K562 (cell line): ENCODE measurements at regions not wholly inside any gene's neighbourhood (a gene's known extent, or its start where the extent isn't known, plus 50 kb on each side); places are given as distances from the start of the nearest gene placed in this dataset.

ENCODE experiments used
- ATAC-seq: fragments of 200-7000 bp; cut with Tn5 transposase; 3 replicates; pipeline ENCODE4 v1.9.1; 2020; ENCODE audit warnings: moderate library complexity
- BruUV-seq: library from RNA; stranded (reverse); fragments of 400-500 nt; replicated peaks from 2 replicates; lab custom pipeline; 2021; lab: Mats Ljungman, UMichigan
- CTCF ChIA-PET: fragments of 300-600 bp; formaldehyde crosslinking; extraction: SDS; loops from one replicate; lab custom pipeline; 2021; ENCODE audit warnings: low intra/inter-chr PET ratio; lab: Yijun Ruan, JAX
- POLR2A ChIA-PET: fragments of 300-600, 350-650 bp; sonication (Branson Sonifier 250); formaldehyde crosslinking; extraction: SDS; loops from one replicate; lab custom pipeline; 2021; ENCODE audit warnings: antibody characterized with exemption, inconsistent platforms; lab: Yijun Ruan, JAX
- DNase-seq, 4 experiments: peaks; one replicate each; pipeline versions ENCODE4 v3.0.0 to v3.0.0-alpha.2; 2011 to 2018; ENCODE audit warnings: low spot score in 3 of 4, mixed read lengths in 3 of 4; ENCODE audit errors: extremely low read depth in 1 of 4
- FAIRE-seq: peaks from 2 replicates; lab custom pipeline; 2011; peaks lifted over from hg19 to GRCh38; lab: Jason Lieb, UNC
- H2AFZ ChIP-seq: 2 replicates; pipeline ENCODE4 v1.6.0; 2011; ENCODE audit warnings: low read depth, low read length, control low read depth, inconsistent platforms
- H3K27ac ChIP-seq: fragments of 200-600 bp; 3 replicates; pipeline ENCODE4 v1.8.0; 2011; ENCODE audit warnings: low read depth, mild to moderate bottlenecking, control low read depth, inconsistent platforms, low read length, moderate library complexity, mixed read lengths; ENCODE audit errors: extremely low read depth
- H3K27me3 ChIP-seq, 2 experiments: fragments of 300-600 bp in 1 of 2; 2 replicates in 1 of 2; 3 replicates in 1 of 2; pipeline versions ENCODE4 v1.6.0 to v1.8.0; 2011; ENCODE audit warnings: inconsistent platforms in 2 of 2, low read length in 2 of 2, mild to moderate bottlenecking in 1 of 2, mixed read lengths in 1 of 2, moderate library complexity in 1 of 2; ENCODE audit not compliant: control insufficient read depth in 2 of 2, insufficient read depth in 2 of 2
- H3K36me3 ChIP-seq: fragments of 300-600 bp; 3 replicates; pipeline ENCODE4 v1.8.0; 2011; ENCODE audit warnings: mild to moderate bottlenecking, low read length, inconsistent platforms; ENCODE audit not compliant: control insufficient read depth, insufficient read depth
- H3K4me1 ChIP-seq, 2 experiments: fragments of 200-600 bp in 1 of 2; replicated peaks in 1 of 2; 2 replicates in 1 of 2; 3 replicates in 1 of 2; pipeline versions ENCODE4 v1.5.1 to v1.8.0; 2011; ENCODE audit warnings: inconsistent platforms in 2 of 2, low read length in 2 of 2, mild to moderate bottlenecking in 1 of 2, mixed read lengths in 1 of 2, moderate library complexity in 1 of 2; ENCODE audit not compliant: control insufficient read depth in 2 of 2, insufficient read depth in 2 of 2
- H3K4me2 ChIP-seq: 2 replicates; pipeline ENCODE4 v1.6.1; 2011; ENCODE audit warnings: low read length, control low read depth, inconsistent platforms, mixed read lengths; ENCODE audit not compliant: insufficient read depth
- H3K4me3 ChIP-seq: fragments of 200-600 bp; sonication (generic), shearing (Covaris generic); 2 replicates; pipeline ENCODE4 v1.5.1; 2016; ENCODE audit warnings: control low read depth, inconsistent platforms
- H3K79me2 ChIP-seq: fragments of 200-600 bp; 3 replicates; pipeline ENCODE4 v1.8.0; 2011; ENCODE audit warnings: low read length, inconsistent platforms; ENCODE audit not compliant: control insufficient read depth, insufficient read depth
- H3K9ac ChIP-seq, 2 experiments: 2 replicates each; pipeline versions ENCODE4 v1.6.0 to v1.6.1; 2011; ENCODE audit warnings: low read depth in 2 of 2, low read length in 2 of 2, control low read depth in 1 of 2, inconsistent platforms in 1 of 2, mild to moderate bottlenecking in 1 of 2, mixed read lengths in 1 of 2; ENCODE audit not compliant: insufficient read depth in 1 of 2
- H3K9me1 ChIP-seq: one replicate; pipeline ENCODE4 v1.6.0; 2011; ENCODE audit warnings: inconsistent platforms, mild to moderate bottlenecking, low read length, moderate library complexity; ENCODE audit not compliant: control insufficient read depth, insufficient read depth
- H3K9me3 ChIP-seq: replicated peaks from 2 replicates; pipeline ENCODE4 v1.5.1; 2011; ENCODE audit warnings: low read depth, low read length, inconsistent platforms; ENCODE audit not compliant: control insufficient read depth, insufficient read depth
- H4K20me1 ChIP-seq: replicated peaks from 2 replicates; pipeline ENCODE4 v1.6.1; 2011; ENCODE audit warnings: low read length, inconsistent platforms, mixed read lengths; ENCODE audit not compliant: control insufficient read depth, insufficient read depth
- DDX20 ChIP-seq: fragments of 450-650 bp; IDR thresholded peaks from 2 replicates; pipeline ENCODE4 v1.6.1; 2016; ENCODE audit warnings: missing genetic modification characterization, low read depth, mild to moderate bottlenecking, missing compliant biosample characterization, moderate library complexity
- DNMT1 ChIP-seq: fragments of 450-650 bp; IDR thresholded peaks from 2 replicates; pipeline ENCODE4 v1.6.1; 2016; ENCODE audit warnings: antibody characterized with exemption, mild to moderate bottlenecking
- HMG20B ChIP-seq: fragments of 250-450 bp; sonication (Bioruptor Pico); IDR thresholded peaks from 2 replicates; pipeline ENCODE4 v1.5.0; 2021; ENCODE audit warnings: mild to moderate bottlenecking
- HNRNPL ChIP-seq: fragments of 200-400 bp; formaldehyde crosslinking; IDR thresholded peaks from 2 replicates; pipeline ENCODE4 v1.6.1; 2017; ENCODE audit warnings: low read depth, mild to moderate bottlenecking, low read length
- ILK ChIP-seq: fragments of 450-650 bp; IDR thresholded peaks from 2 replicates; pipeline ENCODE4 v1.6.1; 2016; ENCODE audit warnings: missing genetic modification characterization, low read depth, mild to moderate bottlenecking, missing compliant biosample characterization, moderate library complexity, borderline replicate concordance
- KHSRP ChIP-seq: fragments of 450-650 bp; IDR thresholded peaks from 2 replicates; pipeline ENCODE4 v1.6.1; 2017
- NCOA6 ChIP-seq: fragments of 450-650 bp; IDR thresholded peaks from 2 replicates; pipeline ENCODE4 v1.6.1; 2017; ENCODE audit warnings: mild to moderate bottlenecking
- PHB ChIP-seq: fragments of 250-450 bp; sonication (Bioruptor Pico); IDR thresholded peaks from 2 replicates; pipeline ENCODE4 v1.5.0; 2021
- SREBF1 ChIP-seq: fragments of 150-350 bp; IDR thresholded peaks from 2 replicates; pipeline ENCODE4 v1.6.1; 2014; ENCODE audit warnings: antibody characterized with exemption, low read depth, low read length, borderline replicate concordance
- ZFP36 ChIP-seq: fragments of 150-350 bp; IDR thresholded peaks from 2 replicates; pipeline ENCODE4 v1.6.1; 2018; ENCODE audit warnings: low read length, low read depth; ENCODE audit not compliant: partially characterized antibody
- WGBS: fragments of 100-300 bp; shearing (Covaris generic); methylation state at CpG from one replicate; pipeline ENCODE4 v1.1.6; 2016; ENCODE audit warnings: low coverage, mixed read lengths; ENCODE audit not compliant: insufficient coverage; ENCODE audit errors: missing lambda C conversion rate; 5-methylcytosine and 5-hydroxymethylcytosine counted together
- in situ Hi-C: fragments of 300-500 bp; cut with MboI; formaldehyde crosslinking; loops from 4 replicates; pipeline ENCODE4 v1.15.0; 2018; ENCODE audit warnings: inconsistent platforms, mixed read lengths
- intact Hi-C: fragments of 100-400 bp; cut with micrococcal nuclease; formaldehyde crosslinking; loops from 2 replicates; pipeline ENCODE4 v1.14.2; 2022
- TF ChIP-seq, protein P1 (sequence below): fragments of 450-650 bp; formaldehyde crosslinking; IDR thresholded peaks from 2 replicates; pipeline ENCODE4 v1.4.0; 2022; ENCODE audit warnings: missing genetic modification characterization
- TF ChIP-seq, protein P2 (sequence below): fragments of 450-650 bp; IDR thresholded peaks from 2 replicates; pipeline ENCODE4 v1.6.1; 2018; ENCODE audit not compliant: partially characterized antibody
- TF ChIP-seq, protein P3 (sequence below), 2 experiments: fragments of 200-800 bp in 1 of 2; sonication (Bioruptor generic) in 1 of 2; sonication (generic) in 1 of 2; formaldehyde crosslinking in 1 of 2; IDR thresholded peaks in 1 of 2; conservative IDR thresholded peaks in 1 of 2; 2 replicates each; pipeline versions ENCODE4 v1.5.0 to v1.6.1; 2016 to 2020; ENCODE audit warnings: missing compliant biosample characterization in 1 of 2, missing genetic modification characterization in 1 of 2, missing genetic modification reagents in 1 of 2

GRCh38 chr22:48867891-48868290, 959.8 kb downstream of the BRD1 start (continued):
- TF ChIP-seq DNMT1 (no peak), SREBF1 (no peak), HNRNPL (no peak)
- TF ChIP-seq, protein P1, sequence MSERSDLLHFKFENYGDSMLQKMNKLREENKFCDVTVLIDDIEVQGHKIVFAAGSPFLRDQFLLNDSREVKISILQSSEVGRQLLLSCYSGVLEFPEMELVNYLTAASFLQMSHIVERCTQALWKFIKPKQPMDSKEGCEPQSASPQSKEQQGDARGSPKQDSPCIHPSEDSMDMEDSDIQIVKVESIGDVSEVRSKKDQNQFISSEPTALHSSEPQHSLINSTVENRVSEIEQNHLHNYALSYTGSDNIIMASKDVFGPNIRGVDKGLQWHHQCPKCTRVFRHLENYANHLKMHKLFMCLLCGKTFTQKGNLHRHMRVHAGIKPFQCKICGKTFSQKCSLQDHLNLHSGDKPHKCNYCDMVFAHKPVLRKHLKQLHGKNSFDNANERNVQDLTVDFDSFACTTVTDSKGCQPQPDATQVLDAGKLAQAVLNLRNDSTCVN: no peak

- BruUV-seq: no TSS peak
- POLR2A ChIA-PET: interaction anchor here (1.9 kb wide), 1 partner anchor 10 kb away, joined by 5 read pairs; no protein-coding TSS in a partner anchor
- TF ChIP-seq ILK (tag): no peak
- TF ChIP-seq, protein P2, sequence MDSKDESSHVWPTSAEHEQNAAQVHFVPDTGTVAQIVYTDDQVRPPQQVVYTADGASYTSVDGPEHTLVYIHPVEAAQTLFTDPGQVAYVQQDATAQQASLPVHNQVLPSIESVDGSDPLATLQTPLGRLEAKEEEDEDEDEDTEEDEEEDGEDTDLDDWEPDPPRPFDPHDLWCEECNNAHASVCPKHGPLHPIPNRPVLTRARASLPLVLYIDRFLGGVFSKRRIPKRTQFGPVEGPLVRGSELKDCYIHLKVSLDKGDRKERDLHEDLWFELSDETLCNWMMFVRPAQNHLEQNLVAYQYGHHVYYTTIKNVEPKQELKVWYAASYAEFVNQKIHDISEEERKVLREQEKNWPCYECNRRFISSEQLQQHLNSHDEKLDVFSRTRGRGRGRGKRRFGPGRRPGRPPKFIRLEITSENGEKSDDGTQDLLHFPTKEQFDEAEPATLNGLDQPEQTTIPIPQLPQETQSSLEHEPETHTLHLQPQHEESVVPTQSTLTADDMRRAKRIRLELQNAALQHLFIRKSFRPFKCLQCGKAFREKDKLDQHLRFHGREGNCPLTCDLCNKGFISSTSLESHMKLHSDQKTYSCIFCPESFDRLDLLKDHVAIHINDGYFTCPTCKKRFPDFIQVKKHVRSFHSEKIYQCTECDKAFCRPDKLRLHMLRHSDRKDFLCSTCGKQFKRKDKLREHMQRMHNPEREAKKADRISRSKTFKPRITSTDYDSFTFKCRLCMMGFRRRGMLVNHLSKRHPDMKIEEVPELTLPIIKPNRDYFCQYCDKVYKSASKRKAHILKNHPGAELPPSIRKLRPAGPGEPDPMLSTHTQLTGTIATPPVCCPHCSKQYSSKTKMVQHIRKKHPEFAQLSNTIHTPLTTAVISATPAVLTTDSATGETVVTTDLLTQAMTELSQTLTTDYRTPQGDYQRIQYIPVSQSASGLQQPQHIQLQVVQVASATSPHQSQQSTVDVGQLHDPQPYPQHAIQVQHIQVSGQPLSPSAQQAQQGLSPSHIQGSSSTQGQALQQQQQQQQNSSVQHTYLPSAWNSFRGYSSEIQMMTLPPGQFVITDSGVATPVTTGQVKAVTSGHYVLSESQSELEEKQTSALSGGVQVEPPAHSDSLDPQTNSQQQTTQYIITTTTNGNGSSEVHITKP: no peak
- TF ChIP-seq DDX20: no peak
- no peak for TF ChIP-seq KHSRP
- no peak for TF ChIP-seq HMG20B (CRISPR knock-in tag)
- no peak for TF ChIP-seq NCOA6
- TF ChIP-seq PHB (CRISPR knock-in tag): no peak
- TF ChIP-seq, protein P3, sequence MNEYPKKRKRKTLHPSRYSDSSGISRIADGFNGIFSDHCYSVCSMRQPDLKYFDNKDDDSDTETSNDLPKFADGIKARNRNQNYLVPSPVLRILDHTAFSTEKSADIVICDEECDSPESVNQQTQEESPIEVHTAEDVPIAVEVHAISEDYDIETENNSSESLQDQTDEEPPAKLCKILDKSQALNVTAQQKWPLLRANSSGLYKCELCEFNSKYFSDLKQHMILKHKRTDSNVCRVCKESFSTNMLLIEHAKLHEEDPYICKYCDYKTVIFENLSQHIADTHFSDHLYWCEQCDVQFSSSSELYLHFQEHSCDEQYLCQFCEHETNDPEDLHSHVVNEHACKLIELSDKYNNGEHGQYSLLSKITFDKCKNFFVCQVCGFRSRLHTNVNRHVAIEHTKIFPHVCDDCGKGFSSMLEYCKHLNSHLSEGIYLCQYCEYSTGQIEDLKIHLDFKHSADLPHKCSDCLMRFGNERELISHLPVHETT (CRISPR knock-in tag; conservative IDR thresholded peaks at IDR 0.05 in 1 of 2, IDR thresholded peaks at IDR 0.05 in 1 of 2): no peak
- no peak for TF ChIP-seq ZFP36
Observed at GRCh38 chr22:48866906-48867681, 960.6 kb downstream of the BRD1 start.

More at GRCh38 chr22:48866906-48867681, 960.6 kb downstream of the BRD1 start:
- FAIRE-seq: no peak
- in situ Hi-C loops (no loop called here), intact Hi-C loops (no loop called here)
- Histone ChIP-seq H3K36me3 (no peaks in the 10 kb centered on the region), H3K27me3 (peaks cover 0 to 9% of the 10 kb centered on the region in 2 experiments; a peak in 1 of 5 replicates), H3K9me1 (no peaks in the 10 kb centered on the region), H2AFZ (no peak overlapping the region), H3K4me1 (no peaks in the 10 kb centered on the region), H3K9ac (no peak overlapping the region), H3K4me3 (no peak overlapping the region), H3K27ac (no peak overlapping the region), H3K4me2 (no peak overlapping the region), H3K9me3 (no peaks in the 10 kb centered on the region), H3K79me2 (no peaks in the 10 kb centered on the region), H4K20me1 (no peaks in the 10 kb centered on the region)
- no peak for DNase-seq
- CTCF ChIA-PET: no interaction called here
- no peak for ATAC-seq
- WGBS: under 1% methylated on average over 18 of the region's 22 CpGs
